Caki2 (cell line): ENCODE measurements at regions not wholly inside any gene's neighbourhood (a gene's known extent, or its start where the extent isn't known, plus 50 kb on each side); places are given as distances from the start of the nearest gene placed in this dataset.
"Not testable (repeated sequence)": the region's sequence is repeated elsewhere in the genome, so short reads cannot be mapped to it uniquely, and the experiment has no call there.

Experiments
- DNase-seq: peaks from one replicate; pipeline ENCODE4 v3.0.0-alpha.2; 2015; ENCODE audit warnings: low read depth
- in situ Hi-C: cut with HindIII; loops from 2 replicates; pipeline ENCODE4 v1.10.0; 2016; ENCODE audit warnings: low sequenced_read_pairs, low pct_unique_long_range_greater_than_20kb, mixed read lengths

DNA sequence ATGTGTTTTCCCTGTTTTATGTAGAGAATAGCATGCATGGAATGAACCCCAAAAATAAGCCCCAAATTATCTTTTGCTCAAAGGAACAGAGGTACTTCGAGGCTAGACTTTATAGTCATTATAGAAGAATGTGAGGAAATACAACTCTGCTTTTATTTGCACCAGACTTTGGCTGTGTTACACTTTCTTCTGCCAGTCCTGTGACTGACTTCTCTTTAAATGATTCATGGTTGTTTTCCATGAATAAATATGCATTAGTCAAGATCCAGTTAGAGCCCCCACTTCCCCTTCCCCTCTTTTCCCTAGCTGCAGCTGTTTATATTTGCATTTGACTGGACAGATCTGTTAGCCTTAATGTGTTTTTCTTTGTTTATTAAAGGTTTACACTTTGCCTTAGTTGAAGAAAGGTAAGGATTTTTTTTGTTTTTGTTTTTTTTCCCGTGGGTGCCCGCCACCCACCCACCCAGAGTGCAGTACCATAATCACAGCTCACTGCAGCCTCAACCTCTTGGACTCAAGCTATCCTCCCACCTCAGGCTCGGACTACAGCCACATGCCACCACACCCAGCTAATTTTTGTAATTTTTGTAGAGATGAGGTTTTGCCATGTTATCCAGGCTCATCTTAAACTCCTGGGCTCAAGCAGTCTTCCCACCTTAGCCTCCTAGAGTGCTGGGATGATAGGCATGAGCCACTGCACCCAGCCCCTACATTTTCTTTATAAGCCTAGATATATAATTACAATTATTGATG, 152.6 kb downstream of the CYB561 start:
- no peak for DNase-seq
- in situ Hi-C loops = no loop called here

DNA sequence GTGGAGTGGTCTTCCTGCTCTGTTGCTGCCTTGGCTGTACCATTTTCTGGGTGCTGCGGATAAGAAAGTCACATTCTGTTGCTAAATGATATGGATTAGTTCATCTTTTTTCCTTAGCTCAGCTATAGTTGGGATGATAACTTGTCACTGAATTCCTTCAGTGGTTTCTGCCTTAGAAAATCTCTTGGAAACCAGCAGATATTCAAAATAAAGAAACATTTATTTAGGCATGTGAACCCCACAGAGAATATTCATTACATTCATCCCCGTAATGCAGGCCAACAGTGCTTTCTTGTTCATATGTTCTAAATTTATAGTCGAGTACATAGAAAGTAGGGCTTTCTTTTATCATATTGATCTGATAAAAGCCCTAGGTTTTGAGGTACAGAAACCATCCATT, 151.3 kb downstream of the CYB561 start:
- no peak for DNase-seq
- in situ Hi-C loops = no loop called here

DNA sequence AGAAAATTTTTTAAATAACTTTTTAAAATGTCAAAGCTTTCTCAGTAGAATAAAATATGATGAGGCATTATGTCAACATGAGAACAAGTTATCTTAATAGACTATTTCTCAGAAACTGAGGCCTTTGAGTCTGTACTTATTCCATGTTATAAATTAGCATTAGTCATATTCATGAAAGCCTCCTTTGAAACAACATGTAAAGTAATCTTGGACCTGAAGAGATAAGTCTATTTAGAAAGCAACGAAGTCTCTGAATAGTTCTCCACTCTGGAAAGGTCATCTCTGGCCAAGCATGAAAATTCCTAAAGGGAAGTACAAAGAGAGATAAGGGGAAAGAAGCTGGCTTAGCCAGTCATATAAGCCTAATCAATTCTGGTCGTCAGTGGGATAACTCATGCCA, 150.8 kb downstream of the CYB561 start:
- no peak for DNase-seq
- in situ Hi-C loops = no loop called here

DNA sequence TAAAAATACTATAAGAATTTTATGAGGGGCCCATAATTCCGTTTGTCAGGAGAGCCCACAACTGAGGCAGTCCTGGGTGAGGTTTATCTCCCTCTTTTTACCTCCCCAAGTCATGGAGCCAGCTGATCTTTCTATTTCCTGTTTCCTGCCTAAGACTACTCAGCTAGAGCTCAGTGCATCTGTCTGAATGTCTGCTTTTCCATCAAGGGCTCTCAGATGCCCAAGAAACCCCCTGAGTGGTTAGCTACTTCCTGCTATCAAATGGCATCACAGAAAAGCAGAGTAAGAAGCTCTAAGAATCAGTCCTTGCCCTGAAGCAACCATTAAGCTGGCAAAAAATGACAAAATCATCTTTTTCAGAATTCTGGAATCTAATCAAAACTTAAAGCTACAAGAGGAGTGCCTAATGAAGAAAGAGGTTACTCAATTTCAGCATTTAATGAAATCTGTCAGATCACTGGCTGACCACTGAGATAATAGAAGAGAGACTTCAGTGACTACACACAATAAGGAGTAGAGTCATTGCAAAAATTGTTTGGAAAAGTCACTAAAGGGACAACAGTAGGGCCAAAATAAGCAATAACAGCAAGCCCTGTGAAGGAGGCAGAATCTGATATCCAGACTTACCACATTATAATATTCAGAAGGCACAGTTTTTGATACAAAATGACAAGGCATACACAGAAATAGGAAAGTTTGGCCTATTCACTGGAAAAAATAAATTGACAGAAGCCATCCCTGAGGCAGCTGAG, 150.1 kb downstream of the CYB561 start:
- DNase-seq = no peak
- in situ Hi-C loops = no loop called here

DNA sequence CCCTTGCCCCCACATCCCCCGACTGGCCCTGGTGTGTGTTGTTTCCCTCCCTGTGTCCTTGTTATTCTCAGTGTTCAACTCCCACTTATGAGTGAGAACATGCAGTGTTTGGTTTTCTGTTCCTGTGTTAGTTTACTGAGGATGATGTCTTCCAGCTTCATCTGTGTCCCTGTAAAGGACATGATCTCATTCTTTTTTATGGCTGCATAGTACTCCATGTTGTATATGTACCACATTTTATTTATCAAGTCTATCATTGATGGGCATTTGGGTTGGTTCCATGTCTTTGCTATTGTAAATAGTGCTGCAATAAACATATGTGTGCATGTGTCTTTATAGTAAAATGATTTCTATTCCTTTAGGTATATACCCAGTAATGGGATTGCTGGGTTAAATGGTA, 147.2 kb downstream of the CYB561 start:
- in situ Hi-C loops, DNase-seq: not testable (repeated sequence)

GRCh38 chr17:63304704-63305261, 141.3 kb downstream of the CYB561 start:
- in situ Hi-C loops = no loop called here
- no peak for DNase-seq

DNA sequence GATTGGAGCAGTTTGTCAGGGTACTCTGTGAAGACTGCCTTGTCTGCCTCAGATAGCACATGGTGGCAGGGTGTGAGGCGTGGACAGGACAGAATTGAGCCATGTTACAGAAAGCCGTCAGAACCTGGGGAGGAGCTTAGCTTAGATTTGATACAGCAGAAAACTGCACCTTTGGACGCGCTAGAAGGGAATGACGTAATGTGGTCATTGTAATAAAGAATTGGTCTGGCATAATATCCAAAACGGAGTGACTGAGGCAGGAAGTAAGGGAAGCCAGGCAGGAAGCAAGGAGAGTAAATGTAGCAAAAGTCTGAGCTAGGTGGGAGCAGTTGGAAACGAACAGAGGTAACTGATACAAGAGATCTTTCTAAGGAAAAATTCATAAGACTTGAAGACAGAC, 140.2 kb downstream of the CYB561 start:
- DNase-seq = no peak
- in situ Hi-C loops = no loop called here

DNA sequence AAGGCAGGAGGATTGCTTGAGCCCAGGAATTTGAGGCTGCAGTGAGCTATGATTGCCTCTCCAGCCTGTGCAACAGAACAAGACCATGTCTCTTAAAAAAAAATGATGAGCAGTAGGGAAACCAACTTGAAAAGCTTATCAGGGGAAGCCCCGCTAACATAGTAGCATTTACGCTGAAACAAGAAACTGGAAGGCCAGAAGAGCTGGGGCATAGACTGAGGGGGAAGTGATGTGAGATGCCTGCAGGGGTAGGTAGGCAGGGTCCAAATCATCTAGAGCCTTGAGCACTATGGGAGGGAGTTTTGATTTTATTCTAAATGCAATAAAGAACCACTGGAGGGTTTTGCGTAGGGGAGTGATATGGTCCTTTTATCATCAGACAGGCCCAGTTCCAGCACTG, 139.3 kb downstream of the CYB561 start:
- DNase-seq = no peak
- in situ Hi-C loops = no loop called here

- in situ Hi-C loops = no loop called here
These were observed 137.8 kb downstream of the CYB561 start for GRCh38 chr17:63308272-63308671.

GRCh38 chr17:63309021-63309420, 137.1 kb downstream of the CYB561 start:
- in situ Hi-C loops = no loop called here
- DNase-seq = no peak

More at GRCh38 chr17:63308272-63308671, 137.8 kb downstream of the CYB561 start:
- no peak for DNase-seq

DNA sequence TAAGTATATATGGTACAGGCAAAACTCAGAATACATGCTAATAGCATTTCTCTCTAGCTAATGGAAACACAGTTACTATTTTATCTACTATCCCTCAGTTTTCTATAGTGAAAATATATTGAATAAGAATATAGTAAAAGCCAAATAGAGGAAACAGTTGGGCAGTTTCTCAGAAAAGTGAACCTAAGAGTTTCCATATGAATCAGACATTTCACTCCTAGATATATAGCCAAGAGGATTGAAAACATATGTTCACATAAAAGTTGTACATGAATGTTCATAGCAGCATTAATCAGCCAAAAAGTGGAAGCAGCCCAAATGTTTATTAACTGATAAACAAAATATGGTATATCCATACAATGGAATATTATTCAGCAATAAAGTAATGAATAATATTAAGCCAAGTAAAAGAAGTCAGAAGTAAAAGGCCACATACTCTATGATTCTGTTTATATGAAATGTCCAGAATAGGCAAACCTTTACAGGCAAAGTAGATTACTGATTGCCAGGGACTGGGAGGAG, 134.6 kb downstream of the CYB561 start:
- no peak for DNase-seq
- in situ Hi-C loops = no loop called here

DNA sequence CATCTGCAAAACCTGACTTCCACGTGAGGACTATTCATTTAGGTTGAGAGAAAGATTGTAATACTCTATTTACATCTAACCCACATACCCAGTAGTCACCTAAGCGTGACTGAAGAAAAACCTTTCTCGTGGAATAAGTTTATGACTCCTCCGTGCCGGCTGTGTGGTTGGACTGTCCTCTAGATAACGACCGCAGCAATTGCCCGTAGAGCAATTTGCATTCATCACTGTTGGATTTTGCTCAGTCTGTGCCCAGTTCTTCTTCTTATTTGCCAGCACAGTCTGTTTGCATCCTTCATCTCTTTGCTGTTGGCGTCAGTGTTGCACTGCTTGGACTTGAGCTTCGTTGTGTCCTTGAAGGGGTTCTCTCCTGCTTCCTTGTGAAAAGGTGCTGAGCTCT, 131.3 kb downstream of the CYB561 start:
- in situ Hi-C loops = no loop called here
- DNase-seq = no peak

GRCh38 chr17:63316100-63316499, 130.0 kb downstream of the CYB561 start:
- no peak for DNase-seq
- in situ Hi-C loops = no loop called here

- DNase-seq = no peak
- in situ Hi-C loops = no loop called here
These were observed 128.8 kb downstream of the CYB561 start for GRCh38 chr17:63317166-63317840.

GRCh38 chr17:63325808-63326207, 120.3 kb downstream of the CYB561 start:
- no peak for DNase-seq
- in situ Hi-C loops = no loop called here

DNA sequence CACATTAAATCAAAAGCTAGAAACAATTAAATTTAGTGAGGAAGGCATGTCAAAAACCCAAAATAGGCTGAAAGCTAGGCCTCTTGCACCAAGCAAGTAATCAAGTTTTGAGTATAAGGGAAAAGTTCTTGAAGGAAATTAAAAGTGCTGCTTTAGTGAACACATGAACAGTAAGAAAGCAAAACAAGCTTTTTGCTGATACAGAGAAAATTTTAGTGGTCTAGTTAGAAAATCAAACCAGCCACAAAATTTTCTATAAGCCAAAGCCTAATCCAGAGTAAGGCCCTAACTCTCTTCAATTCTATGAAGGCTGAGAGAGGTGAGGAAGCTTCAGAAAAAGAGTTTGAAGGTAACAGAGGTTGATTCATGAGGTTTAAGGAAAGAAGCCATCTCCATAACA, 116.2 kb downstream of the CYB561 start:
- in situ Hi-C loops = no loop called here
- DNase-seq = no peak

GRCh38 chr17:63331301-63332061, 114.6 kb downstream of the CYB561 start:
- in situ Hi-C loops = no loop called here
- no peak for DNase-seq

DNA sequence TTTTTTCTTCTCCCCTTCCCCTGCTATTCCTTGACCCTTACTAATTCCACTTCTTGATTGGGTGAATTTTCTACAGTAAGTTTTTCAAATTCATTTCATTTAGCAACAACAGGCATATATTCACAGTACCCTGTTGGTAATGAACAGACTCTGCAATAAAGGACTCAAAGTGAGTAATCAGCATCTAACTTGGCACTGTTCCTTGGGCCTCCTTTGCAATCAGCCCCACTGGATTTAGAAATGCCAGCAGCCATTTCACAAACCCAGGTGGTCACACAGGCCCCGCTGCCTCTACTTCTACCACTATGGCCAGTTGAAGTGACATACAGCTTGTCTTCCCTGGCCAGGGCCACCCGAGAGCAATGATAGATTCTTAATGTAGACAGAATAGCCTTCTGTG, 113.8 kb downstream of the CYB561 start:
- DNase-seq = no peak
- in situ Hi-C loops = no loop called here
